SW480 (cell line): ENCODE measurements at regions not wholly inside any gene's neighbourhood (a gene's known extent, or its start where the extent isn't known, plus 50 kb on each side); places are given as distances from the start of the nearest gene placed in this dataset.
"Not testable (repeated sequence)": the region's sequence is repeated elsewhere in the genome, so short reads cannot be mapped to it uniquely, and the experiment has no call there.

Source experiments
- DNase-seq: peaks from one replicate; pipeline ENCODE4 v3.0.0-alpha.2; 2016; ENCODE audit warnings: low spot score

DNA sequence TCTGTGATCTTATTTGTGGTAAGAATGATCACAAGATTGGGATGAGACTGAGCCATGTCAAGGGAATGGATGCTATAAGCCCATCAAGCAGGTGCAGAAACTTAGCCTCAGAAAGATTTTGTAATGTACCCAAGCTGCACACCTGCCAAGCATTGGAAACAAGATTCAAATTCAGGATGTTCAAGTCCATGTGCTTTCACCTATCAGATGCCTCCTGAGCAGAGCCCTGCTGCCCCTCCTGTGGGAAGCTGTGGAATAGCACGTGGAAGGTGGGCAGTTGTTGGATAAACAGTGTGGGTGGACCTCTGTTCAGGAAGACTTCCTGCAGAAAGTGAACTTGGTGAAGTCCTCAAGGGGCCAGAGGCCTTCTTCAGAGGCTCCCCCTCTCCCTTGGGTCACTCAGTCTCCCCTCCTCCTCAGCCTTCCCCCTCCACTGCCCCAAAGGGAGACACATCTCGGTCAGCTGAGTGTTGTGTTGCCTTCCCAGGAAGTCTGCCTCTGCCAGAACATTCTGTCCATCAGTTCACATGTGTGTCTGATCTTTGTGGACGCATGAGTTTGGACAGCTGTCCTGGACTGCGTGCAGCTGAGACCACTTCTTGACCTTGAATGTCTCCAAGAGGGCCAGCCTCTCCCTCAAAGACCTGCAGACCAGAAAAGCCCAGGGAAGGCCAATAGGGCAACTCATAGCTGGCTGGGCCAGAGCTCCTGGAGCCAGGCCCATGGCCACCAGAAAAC lies 186.1 kb downstream of the INHBB start:
- DNase-seq: no peak

DNA sequence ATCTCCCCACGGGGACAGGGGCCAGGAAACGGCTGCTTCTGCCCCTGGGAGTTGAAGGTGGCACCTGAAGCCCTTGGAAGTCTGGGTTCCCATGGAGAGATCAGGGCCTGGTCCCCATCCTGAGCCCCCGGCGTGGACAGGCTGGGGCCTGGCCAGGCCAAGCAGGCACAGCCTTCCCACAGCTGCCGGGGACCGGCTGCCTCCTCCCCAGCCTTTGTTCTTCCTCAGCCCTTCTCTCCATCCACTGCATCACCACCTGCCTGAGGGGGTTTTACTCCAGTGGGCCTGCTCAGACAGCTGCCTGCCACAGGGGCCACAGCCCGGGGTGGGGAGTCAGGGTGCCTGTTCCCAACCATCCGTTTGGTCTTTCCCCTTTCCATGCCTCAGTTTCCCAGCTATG lies 187.7 kb downstream of the INHBB start:
- no peak for DNase-seq

DNA sequence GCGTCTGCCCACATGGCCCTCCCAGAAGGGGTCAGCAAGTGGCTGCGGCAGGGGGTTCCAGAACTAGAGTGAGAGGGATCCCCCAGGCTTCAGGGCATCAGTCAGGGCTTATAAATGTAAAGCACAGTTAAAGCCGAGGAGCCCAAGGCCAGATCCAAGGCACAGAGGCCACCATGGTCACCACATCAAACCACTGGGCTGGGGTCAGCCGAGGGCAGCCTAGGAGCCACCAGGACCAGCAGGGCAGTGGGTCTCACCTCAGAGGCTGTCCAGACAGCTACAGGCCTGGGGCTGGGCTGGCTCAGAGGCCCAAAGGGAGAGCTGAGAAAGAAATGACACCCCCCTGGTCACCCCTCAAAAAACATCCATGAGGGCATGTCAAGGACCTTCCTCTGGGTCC lies 188.5 kb downstream of the INHBB start:
- no peak for DNase-seq

DNA sequence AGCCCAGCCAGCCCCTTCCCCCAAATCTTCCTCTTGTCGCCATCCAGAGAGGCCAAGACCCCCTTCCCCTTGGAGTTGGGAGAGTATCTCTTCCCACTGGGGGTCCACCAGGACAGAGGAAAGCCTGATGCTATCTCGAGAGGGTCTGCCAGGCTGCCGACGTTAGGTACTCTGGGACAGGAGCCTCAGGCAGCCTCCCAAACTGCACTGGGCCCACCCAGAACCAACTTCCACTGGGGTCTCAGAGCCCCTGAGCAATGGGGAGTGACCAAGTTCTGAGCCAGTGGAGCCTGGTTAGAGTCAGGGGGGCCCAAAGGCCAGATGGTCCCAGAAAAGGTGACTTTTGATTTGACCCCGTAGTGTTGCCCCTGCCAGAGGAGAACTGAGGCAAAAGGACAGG lies 189.1 kb downstream of the INHBB start:
- no peak for DNase-seq

DNA sequence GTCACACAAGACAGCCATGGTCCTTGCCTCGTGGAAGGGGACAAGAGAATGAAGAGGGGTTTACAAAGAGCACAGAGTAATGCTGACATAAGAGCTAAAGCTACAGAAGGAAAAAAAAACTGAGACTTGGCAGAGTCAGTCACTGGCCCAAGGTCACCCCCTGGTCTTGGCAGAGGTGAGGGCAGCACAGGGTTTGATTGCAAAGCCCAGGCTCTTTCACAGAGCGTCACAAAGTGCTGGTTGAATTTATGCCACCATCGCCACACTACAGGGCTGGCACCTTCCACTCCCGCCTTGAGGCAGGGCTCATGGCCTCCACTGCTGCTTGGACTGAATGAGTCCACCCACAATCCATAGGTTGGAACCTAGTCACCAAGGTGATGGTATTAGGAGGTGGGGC lies 190.2 kb downstream of the INHBB start:
- DNase-seq: no peak

DNA sequence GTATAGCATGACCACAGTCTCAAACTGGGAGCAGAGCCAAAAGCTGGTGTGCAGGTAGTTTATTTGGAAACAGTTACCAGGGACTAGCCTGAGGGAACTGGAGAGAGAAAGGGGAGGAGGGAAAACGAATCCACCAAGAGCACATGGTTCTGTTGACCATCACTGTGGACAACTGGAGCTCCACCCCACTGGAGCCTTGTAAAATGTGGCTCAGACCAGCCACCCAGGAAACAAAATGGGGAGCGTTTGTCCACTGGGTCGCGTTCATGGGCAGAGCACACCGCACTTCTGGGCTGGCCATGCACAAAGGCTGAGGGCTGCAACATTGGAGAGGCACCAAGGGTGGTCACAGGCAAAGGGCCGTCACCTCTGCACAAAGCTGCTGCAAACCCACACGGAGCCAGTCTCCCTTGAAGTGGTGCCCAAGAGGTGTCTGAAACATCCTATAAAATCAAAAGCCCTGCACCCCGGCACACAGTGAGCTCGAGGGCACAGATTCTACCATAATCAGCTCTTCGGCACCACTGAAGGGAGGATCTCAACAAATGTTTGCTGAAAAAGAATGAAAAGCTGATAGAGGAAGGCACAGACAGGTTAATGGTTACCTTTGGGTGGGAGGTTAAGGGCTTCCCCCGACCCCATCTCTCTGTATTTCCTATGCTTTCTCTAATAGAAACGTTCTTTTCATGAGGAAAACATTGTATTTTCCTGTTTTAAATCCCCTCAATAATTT lies 192.9 kb downstream of the INHBB start:
- no peak for DNase-seq

DNA sequence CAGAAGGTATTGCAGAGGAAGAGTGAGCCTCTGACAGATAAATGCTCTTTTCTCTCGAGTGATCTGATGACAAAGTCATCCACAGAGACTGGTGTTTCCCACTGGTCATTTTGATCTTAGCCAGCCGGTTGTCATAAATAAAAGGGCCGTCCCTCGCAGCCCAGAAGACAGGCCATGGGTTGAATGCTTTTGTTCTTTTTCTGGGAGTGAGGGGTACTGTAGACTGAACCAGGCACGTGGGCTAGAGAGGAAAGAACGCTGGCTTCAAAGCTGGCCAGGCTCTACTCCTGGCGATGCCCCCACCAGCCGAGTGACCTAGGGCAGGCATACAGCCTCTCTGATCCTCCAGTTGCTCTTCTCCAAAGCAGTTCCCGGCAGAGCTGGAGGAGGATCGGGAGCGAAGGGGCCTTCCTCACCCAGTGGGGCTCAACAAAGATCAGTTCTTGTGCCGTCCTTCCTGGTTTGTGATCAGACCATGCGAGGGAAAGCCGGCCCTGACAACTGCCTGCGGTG lies 193.5 kb downstream of the INHBB start:
- DNase-seq: no peak

DNA sequence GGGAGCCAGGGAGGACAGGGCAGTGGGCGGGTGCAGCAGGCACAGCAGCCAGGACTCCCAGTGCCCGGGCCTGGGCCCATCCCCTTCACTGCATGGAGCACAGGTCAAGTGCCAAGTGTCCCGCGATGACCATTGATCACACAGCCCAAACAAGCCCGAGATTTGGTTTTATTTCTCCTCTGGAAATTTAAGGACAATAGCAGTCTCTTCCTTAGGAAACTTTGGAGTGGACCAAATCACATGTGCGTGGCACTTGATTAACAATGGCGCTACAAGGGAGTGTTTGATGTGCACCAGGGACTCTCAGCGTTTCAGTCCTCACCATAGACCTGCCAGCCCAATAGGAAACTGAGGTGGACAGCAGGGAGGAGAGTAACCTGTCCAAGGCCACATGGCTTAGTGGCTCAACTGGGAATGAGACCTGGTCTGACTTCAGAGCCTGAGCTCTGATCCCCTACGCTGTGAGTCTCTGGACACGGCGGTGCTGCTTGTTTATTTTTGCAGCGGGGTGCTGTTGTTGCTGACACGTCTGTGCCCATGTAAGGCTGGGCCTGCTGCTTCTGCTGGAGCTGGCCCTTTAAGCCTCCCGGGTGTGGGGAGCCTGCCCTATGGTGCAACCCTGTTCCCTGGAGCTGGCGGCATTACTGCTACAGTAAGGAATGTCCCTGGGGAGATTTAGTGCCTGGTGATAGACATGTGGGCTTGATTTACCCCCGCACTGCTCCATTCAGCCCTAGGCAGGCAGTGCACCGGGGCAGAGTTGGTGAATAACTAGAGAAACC lies 194.2 kb downstream of the INHBB start:
- DNase-seq: peak; percentile 75

DNA sequence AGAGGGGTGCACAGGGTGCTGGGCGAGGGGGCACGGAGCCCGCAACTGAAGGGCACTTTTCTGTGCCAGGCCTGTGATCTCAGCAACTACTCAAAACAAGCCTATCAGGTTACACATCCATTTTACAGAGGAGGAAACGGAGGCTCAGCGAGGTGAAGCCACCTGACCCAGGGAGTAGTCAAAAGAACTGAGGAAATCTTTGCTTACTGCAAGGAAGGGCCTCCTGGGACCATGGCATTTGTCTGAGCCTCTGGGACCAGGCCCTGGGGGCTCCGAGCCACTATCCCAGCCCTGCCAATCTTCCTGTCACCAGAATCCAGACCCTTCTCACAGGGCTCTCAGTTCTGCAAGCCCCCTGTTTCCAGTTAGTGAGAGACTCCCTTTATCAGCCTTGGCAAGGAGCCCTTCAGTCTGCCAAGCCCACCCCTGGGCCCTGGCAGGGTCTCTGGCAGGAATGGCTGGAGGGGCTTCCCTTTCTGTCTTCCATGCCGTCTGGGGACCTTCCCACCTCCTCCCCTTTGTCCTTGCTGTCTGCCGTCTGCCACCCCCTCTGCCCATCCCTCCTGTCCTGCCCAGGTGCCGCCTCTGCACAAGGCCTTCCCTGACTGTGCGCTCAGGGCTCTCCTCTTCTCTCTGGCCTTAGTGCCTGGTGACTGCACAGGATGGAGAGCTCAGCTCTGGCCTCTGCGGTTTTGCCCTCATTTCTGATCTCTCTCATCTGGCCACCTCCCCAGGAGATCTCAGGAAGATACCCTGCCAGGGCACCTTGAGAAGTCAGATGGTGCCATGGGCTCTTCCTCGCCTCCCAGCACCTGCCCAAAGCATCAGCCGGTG lies 194.7 kb upstream of the GLI2 start:
- no peak for DNase-seq

DNA sequence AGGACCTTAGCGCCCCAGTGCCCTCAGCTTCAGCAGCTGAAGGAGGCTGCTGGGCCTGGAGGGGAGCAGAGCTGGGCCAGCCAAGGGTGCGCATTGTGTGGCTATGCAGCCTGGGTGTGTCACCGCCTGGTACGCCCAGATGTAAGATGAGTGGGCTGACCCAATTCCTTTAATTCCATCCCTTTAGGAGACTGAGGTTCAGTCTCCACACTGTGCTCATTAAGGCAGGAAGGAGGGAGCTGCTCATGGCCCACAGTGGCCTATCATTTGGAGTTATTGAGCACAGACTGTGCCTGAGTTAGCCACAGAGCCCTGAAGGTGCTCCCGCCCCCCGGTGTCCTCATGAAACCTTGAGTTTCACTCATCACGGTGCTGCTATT lies 194.1 kb upstream of the GLI2 start:
- no peak for DNase-seq

DNA sequence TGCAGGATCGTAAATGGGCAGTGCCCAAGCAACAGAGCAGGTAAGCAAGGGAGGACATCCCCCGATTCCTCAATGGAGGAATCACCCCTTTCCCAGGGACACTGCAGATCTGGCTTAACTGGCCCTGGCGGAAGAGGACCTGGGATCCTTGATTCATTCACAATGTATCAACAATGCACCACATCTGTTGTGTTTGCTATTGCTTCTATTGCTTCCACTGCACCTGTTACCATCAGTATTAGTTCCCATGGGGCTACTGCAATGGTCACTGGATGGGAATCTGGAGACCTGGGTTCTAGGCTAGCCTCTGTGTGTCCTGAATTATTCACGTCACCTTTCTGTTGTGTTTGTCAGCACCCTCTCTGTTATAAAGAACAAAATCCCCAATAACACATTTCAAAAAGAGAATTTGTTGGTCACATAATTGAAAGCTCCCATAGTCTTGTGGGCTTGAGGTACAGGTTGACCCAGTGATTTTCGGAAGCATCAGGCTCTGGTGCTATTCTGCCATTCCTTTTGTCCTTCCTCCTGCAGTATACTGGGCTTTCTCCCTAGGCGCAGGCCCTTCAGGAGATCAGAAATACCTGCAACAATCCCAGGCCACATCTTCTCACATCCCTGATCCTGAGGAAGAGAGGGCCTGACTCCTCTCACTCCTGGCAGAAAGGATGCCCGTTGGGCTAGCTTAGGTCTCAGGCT lies 193.5 kb upstream of the GLI2 start:
- DNase-seq: no peak

DNA sequence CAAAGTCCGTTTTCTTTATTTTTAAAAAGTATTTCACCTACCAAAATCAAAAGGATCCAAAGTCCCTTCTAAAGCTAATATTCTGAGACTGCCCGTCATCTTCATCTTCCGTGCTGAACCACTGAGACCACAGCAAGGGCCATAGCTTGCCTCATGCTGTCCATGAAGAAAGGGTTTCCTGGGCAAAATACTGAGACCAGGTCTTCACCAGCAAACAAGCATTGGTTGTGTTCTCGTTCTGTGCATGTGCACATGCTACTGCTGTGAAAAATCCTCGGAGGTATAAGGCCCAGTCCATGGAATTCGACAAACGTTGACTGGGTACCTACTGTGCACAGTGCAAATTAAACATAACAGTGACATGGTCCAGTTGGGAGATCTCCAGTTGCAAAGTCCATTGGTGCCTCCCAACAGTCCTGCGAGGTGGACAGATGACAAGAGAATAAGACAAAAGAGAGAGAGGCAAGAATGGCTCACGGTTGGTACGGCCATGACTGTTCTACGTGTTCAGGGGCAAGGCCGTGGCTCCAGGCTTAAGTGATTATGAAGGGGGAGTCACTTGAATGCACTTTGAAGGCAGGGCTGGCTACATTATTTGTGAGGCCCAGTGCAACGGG lies 192.6 kb upstream of the GLI2 start:
- no peak for DNase-seq

DNA sequence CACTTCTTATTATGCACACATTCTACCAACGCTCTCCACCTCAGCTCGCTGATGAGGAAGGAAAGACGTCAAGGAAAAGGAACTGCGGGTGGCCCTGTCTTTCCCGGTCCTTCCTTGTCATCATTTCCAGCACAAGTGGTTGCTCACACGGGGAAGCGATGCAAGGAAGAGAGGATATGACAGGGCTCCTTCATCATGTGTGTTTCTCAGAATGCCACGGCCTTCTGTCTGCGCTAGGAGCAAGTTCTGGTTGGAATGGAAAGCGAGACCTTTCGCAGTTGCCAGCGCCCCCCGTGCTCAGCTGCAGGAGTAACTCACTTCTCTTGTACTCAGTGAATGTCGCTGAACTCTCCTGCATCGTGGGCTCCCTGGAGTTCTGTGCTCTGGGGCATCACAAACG lies 191.8 kb upstream of the GLI2 start:
- DNase-seq: no peak

DNA sequence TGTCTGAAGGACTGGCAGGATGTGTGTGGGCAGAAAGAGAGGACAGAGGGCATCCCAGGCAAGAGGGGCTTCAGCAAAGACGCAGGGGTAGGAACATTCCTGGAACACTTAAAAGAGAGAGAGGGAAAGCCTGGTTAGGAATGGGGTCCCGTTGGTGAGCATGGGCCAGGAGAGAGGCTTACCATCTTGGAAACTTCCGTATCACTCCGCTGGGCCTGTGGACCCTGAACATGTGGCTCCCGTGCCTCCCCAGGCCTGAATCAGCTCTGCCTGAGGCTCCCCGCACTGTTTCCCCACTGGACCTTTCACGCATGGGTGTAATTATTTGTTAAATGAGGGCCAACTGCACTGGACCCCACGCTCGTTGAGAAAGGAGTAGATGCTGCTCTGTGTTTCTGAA lies 191.1 kb upstream of the GLI2 start:
- no peak for DNase-seq

DNA sequence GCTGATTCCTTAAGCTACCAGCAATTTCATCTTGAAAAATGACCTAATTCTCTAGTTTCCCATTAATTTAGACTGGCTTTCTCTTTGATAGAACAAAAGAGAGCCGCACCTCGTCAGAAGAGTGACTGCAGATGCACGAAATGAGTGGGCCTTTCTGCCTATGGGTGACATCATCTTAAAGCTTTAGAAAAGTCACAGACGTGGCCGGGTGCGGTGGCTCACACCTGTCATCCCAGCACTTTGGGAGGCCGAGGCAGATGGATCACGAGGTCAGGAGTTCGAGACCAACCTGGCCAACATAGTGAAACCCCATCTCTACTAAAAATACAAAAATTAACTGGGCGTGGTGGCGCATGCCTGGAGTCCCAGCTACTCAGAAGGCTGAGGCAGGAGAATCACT lies 190.7 kb upstream of the GLI2 start:
- not testable (repeated sequence) for DNase-seq

DNA sequence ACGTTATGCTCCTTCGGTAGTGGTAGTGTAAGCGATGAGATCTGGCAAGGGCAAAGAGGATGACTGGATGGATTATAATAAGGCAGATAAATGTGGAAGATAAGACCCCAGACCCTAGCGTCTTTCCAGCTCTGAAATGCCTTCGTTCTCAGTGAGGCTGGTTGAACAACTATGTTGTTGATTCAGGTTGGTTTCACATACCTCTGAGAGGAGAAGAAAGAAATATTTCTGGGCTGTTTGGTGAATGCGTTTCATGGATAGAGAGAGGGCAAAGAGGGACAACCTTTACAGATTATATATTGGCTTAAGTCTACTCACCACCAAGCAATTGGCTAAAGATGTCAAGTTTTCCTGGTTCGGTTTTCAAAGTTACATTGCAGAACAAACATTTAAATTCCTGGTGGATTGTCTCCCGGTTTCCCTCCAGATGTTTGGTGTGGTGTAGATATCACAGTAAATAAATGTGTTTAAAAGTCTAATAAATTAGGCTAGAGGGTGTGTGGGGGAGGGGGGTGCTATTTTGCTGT lies 190.1 kb upstream of the GLI2 start:
- no peak for DNase-seq

DNA sequence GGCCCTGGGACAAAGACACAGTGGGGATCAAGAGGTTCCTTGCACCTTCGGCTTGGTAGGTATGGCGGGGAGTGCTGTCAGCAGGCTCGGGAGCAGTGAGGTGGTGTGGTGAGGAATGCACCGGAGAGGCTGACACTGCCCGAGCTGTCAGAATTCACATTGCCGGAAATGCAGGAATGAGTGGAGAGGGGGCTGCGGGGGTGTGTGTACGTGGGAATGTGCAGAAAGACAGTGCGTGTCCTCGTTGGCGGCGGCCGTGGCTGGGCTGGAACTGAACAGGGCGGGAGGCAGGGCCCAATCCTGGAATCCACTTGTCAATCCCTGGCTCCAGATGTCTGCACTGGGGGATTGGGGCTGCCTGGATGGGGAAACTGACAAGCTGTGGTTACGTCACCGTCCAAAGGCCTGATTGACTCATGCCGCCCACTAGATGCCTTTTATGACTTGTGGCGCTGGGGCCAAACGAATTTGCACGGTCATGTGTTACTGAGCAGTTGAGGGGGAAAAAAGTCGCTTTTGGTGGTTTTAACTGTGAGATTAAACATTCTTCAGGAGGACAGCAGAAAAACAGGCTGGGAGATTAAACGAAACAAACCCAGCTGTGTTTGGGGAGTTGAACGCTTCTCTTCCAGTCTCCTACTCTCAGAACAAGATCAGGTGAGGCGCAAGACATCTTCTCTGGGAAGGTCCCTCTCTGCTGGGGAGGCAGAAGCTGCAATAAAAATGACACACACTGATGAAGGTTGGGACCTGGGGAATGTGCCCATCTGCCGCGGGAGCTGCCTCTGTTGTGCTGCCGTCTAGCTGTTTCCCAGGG lies 189.4 kb upstream of the GLI2 start:
- peak; percentile 88 for DNase-seq

DNA sequence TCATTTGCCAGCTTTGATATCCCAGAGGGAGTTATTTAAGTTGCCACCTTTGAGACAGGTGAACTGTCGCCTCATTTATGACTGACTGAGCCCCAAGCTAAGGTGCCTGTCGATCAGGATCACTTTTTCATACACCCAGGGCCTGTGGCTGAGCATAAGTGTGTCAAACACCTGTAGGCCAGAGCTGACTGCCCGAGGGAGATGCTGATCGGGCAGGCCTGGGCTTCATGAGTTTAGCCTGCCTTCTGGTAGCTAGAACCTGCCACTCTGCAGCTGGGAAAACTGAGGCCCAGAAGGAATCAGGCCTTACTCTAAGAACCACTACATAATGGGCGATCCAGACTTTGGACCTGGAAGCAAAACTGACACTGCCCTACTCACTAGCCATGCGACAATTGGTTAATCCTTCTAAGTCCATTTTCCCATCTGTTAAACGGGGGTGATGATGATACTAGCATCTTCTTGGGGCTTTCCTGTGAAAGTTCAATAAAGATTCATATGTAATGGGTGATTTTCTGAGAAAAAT lies 188.7 kb upstream of the GLI2 start:
- no peak for DNase-seq

DNA sequence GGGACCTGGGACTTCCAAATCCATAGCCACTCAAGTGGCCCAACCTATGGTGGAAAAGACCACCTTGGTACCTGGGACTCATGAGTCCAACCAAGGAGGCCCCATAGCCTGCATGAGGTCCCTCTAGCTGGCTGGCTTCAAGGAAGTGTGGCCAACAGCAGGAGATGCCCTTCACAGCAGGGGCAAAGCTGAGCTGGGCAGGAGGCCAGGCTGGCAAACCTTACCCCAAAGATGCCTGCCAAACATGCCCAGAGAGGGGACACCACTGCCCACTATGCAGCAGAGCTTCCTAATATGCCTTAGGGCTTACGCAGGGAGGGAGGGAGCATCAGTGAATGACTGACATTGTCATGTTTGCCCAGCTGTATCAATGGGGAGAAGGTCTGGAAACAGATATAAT lies 188.0 kb upstream of the GLI2 start:
- no peak for DNase-seq
